AG20443 (cell line): ENCODE measurements at regions not wholly inside any gene's neighbourhood (a gene's known extent, or its start where the extent isn't known, plus 50 kb on each side); places are given as distances from the start of the nearest gene placed in this dataset.

ENCODE experiments used
- DNase-seq: peaks from one replicate; pipeline ENCODE4 v3.0.0; 2012; ENCODE audit warnings: low spot score, mixed read lengths

- DNase-seq, result no peak
Observed at GRCh38 chr12:85352016-85352415, 72.0 kb downstream of the ALX1 start.

GRCh38 chr12:85356596-85357385, 76.8 kb downstream of the ALX1 start:
- no peak for DNase-seq

- DNase-seq, result no peak
Observed at GRCh38 chr12:85357609-85358008, 77.6 kb downstream of the ALX1 start.

GRCh38 chr12:85358715-85359114, 78.7 kb downstream of the ALX1 start:
- DNase-seq, result no peak

GRCh38 chr12:85363382-85364190, 83.6 kb downstream of the ALX1 start:
- no peak for DNase-seq

GRCh38 chr12:85367936-85368335, 87.9 kb downstream of the ALX1 start:
- no peak for DNase-seq

GRCh38 chr12:85369365-85370154, 89.5 kb downstream of the ALX1 start:
- no peak for DNase-seq

- no peak for DNase-seq
Observed at GRCh38 chr12:85373045-85373444, 93.0 kb downstream of the ALX1 start.

- no peak for DNase-seq
Observed at GRCh38 chr12:85374981-85375380, 95.0 kb downstream of the ALX1 start.

GRCh38 chr12:85385406-85385805, 105.4 kb downstream of the ALX1 start:
- no peak for DNase-seq

GRCh38 chr12:85390266-85390665, 110.2 kb downstream of the ALX1 start:
- no peak for DNase-seq

GRCh38 chr12:85392508-85392907, 112.5 kb downstream of the ALX1 start:
- DNase-seq, result no peak

GRCh38 chr12:85393606-85394005, 113.6 kb downstream of the ALX1 start:
- no peak for DNase-seq

- DNase-seq, result no peak
Observed at GRCh38 chr12:85394065-85394464, 114.0 kb downstream of the ALX1 start.

- no peak for DNase-seq
Observed at GRCh38 chr12:85394809-85395208, 114.8 kb downstream of the ALX1 start.

GRCh38 chr12:85405262-85405661, 125.2 kb downstream of the ALX1 start:
- DNase-seq, result no peak

GRCh38 chr12:85405781-85406522, 125.9 kb downstream of the ALX1 start:
- DNase-seq, result peak; percentile 40

- no peak for DNase-seq
Observed at GRCh38 chr12:85413266-85413665, 133.2 kb downstream of the ALX1 start.

GRCh38 chr12:85422762-85423161, 142.7 kb downstream of the ALX1 start:
- no peak for DNase-seq

GRCh38 chr12:85423947-85424346, 143.9 kb downstream of the ALX1 start:
- no peak for DNase-seq

- no peak for DNase-seq
Observed at GRCh38 chr12:85424581-85425348, 144.7 kb downstream of the ALX1 start.
